GM12874 (cell line): ENCODE measurements at regions not wholly inside any gene's neighbourhood (a gene's known extent, or its start where the extent isn't known, plus 50 kb on each side); places are given as distances from the start of the nearest gene placed in this dataset.

Experiments used
- TF ChIP-seq, protein P1 (sequence below): IDR thresholded peaks from 2 replicates; pipeline ENCODE4 v1.5.1; 2011; ENCODE audit warnings: low read depth, mild to moderate bottlenecking, control low read depth, low read length, moderate library complexity; ENCODE audit not compliant: insufficient read depth

- TF ChIP-seq, protein P1, sequence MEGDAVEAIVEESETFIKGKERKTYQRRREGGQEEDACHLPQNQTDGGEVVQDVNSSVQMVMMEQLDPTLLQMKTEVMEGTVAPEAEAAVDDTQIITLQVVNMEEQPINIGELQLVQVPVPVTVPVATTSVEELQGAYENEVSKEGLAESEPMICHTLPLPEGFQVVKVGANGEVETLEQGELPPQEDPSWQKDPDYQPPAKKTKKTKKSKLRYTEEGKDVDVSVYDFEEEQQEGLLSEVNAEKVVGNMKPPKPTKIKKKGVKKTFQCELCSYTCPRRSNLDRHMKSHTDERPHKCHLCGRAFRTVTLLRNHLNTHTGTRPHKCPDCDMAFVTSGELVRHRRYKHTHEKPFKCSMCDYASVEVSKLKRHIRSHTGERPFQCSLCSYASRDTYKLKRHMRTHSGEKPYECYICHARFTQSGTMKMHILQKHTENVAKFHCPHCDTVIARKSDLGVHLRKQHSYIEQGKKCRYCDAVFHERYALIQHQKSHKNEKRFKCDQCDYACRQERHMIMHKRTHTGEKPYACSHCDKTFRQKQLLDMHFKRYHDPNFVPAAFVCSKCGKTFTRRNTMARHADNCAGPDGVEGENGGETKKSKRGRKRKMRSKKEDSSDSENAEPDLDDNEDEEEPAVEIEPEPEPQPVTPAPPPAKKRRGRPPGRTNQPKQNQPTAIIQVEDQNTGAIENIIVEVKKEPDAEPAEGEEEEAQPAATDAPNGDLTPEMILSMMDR = no peak
Measured at GRCh38 chr1:173410794-173411236, 66.3 kb upstream of the PRDX6 start.

DNA sequence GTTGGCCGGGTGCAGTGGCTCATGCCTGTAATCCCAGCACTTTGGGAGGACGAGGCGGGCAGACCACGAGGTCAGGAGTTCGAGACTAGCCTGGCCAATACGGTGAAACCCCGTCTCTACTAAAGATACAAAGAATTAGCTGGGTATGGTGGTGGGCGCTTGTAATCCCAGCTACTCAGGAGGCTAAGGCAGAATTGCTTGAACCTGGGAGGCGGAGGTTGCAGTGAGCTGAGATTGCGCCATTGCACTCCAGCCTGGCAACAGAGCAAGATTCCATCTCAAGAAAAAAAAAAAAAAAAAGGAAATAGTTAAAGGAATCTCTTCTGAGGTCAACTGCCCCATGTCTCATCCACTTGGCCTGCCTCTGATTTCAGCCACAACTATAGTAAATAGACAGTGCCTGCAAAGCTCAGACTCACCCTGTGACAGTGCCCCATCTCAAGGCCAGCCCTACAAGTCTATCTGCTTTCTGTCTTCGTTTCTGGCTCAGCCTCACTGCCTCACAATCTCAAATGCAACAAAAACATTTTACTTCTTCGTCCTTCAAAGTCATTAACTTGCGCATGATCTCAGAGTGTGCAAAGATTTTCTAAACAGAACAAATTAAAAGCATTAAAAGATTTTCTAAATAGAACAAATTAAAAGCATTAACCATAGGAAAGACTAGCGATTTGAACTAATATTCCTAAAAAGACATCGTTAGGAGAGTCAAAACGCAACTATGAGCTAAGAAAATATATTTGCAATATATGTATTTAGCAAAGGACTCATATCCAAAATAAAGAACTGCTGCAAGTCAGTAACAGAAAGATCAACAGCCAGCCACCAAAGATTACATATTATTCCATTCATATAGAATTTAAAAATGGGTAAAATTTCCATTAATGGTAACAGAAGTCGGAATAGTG is 65.0 kb upstream of the PRDX6 start:
- TF ChIP-seq, protein P1 = no peak

DNA sequence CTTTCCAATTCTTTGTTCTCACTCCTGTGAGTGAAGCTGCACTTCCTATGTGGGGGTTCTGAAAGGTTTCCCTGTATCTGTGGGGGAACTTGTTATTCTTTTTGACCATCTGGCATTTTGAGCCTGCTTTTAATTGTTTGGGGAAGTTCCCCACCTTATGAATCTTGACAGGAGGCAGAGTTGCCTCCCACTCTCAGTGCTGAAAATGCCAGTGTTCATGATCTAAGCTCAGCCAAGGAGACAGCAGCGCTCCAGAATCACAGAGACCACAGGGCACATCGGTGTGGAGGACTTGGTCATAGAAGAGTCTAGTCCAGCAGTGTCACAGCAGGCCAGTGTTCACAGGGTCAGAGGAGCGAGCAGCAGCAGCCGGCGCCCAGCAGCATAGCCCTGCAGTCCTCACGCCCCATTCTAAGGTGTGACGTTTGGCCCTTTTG is 63.8 kb upstream of the PRDX6 start:
- TF ChIP-seq, protein P1 = no peak

- TF ChIP-seq, protein P1 = no peak
Measured at GRCh38 chr1:173414136-173414535, 63.0 kb upstream of the PRDX6 start.

DNA sequence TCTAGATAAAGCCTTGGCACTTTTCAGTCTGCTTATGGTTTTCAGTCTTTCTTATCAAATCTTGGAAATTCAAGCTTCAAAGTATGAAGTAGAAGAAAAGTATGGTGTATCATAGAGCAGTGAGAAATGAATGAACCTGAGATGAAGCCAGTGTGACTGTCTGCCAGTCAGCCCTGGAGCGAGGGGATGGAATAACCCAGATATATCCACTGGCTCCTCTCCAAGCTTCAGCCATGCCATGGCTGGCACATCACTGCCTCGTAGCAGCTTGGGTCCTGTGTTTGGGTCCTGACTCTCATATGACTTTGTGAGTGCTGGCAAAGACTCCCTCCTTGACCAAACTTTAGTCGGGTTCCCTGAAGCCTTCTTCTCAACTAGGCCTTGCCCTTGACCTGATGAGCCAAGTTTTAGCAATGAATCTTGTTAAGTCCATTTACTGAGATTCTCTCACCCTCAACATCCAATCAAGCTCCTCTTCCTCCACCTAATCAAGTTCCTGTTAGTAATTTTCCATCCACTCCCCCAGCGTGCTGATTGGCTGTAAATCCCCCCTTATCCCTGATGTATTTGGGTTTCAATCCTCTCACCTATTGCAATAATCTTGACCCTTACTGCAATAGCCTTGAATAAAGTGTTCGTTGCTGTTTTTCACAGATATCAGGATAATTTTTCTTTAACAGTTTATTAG is 62.5 kb upstream of the PRDX6 start:
- TF ChIP-seq, protein P1 = no peak

DNA sequence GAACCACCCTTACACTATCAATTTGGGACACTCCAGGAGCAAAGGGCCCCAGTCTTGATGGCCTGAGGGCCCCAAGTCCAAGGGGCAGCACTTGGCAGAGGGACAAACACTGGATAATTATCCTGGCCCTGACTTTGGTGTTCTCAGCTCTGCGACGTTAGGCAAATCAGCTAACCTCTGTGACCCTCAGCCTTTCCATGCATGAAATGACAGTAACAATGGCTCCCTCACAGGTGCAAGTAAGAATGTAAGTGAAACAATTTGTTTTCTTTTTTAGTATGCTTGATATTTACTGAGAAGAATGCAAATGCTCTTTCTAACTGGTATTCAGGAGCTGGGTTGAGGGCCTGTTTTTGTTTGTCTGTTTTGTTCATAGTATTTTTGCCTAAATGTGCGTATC is 61.6 kb upstream of the PRDX6 start:
- TF ChIP-seq, protein P1 = no peak

DNA sequence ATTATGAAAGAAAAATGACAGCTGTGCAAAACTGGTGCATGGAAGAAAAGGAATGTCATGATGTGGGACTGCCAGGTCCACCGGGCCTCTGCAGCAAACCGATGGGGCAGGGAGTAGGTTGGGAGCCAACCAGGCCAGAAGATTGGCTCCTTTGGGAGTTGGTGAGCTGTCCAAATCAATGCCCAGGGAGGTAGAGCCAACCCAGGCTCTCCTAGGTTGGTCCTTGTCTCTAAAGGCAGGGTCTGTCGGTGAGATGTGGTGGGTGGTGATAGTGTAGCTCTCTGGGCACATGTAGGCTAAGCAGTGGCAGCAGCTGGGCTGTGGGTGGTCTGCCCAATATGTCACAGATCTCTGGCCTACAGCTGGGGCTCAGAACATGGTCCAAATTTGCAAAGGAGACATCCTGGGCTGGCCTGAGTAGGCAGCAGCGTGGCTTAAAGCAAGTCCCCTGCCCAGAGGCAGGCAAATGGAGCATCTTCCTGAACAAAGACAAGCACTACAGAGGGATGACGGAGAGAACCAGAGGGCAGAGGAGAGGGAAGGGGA is 61.2 kb upstream of the PRDX6 start:
- TF ChIP-seq, protein P1 = no peak
